ENCODE measurements at regions not wholly inside any gene's neighbourhood (a gene's known extent, or its start where the extent isn't known, plus 50 kb on each side); places are given as distances from the start of the nearest gene placed in this dataset.

- DNase-seq (ENCODE audit: low spot score): peak; percentile 91
These were observed 266.1 kb upstream of the SIX2 start for GRCh38 chr2:45275242-45275805.

GRCh38 chr2:45274250-45274926 is 265.1 kb upstream of the SIX2 start:
- DNase-seq (ENCODE audit: low spot score): no peak

GRCh38 chr2:45273412-45274249 is 264.4 kb upstream of the SIX2 start:
- no peak for DNase-seq (ENCODE audit: low spot score)

- DNase-seq (ENCODE audit: low spot score): no peak
These were observed 263.5 kb upstream of the SIX2 start for GRCh38 chr2:45272549-45273265.

GRCh38 chr2:45269149-45269793 is 260.0 kb upstream of the SIX2 start:
- peak; percentile 30 for DNase-seq (ENCODE audit: low spot score)

GRCh38 chr2:45268631-45269030 is 259.4 kb upstream of the SIX2 start:
- DNase-seq (ENCODE audit: low spot score): no peak

- peak; percentile 21 for DNase-seq (ENCODE audit: low spot score)
These were observed 258.0 kb upstream of the SIX2 start for GRCh38 chr2:45267062-45267792.

GRCh38 chr2:45265336-45265735 is 256.1 kb upstream of the SIX2 start:
- no peak for DNase-seq (ENCODE audit: low spot score)

- peak; percentile 71 for DNase-seq (ENCODE audit: low spot score)
These were observed 255.3 kb upstream of the SIX2 start for GRCh38 chr2:45264227-45265225.

GRCh38 chr2:45263147-45263546 is 253.9 kb upstream of the SIX2 start:
- DNase-seq (ENCODE audit: low spot score): peak; percentile 63

GRCh38 chr2:45261746-45262145 is 252.5 kb upstream of the SIX2 start:
- no peak for DNase-seq (ENCODE audit: low spot score)

GRCh38 chr2:45260946-45261345 is 251.7 kb upstream of the SIX2 start:
- DNase-seq (ENCODE audit: low spot score): no peak

- no peak for DNase-seq (ENCODE audit: low spot score)
These were observed 250.4 kb upstream of the SIX2 start for GRCh38 chr2:45259547-45260160.

- DNase-seq (ENCODE audit: low spot score): no peak
These were observed 249.9 kb upstream of the SIX2 start for GRCh38 chr2:45259138-45259537.

GRCh38 chr2:45258311-45258710 is 249.1 kb upstream of the SIX2 start:
- no peak for DNase-seq (ENCODE audit: low spot score)

GRCh38 chr2:45257820-45258219 is 248.6 kb upstream of the SIX2 start:
- no peak for DNase-seq (ENCODE audit: low spot score)

- no peak for DNase-seq (ENCODE audit: low spot score)
These were observed 247.8 kb upstream of the SIX2 start for GRCh38 chr2:45256867-45257641.

- DNase-seq (ENCODE audit: low spot score): no peak
These were observed 247.1 kb upstream of the SIX2 start for GRCh38 chr2:45256173-45256866.

All from kidney tubule cell (primary cell).